G401 (cell line): ENCODE measurements at regions not wholly inside any gene's neighbourhood (a gene's known extent, or its start where the extent isn't known, plus 50 kb on each side); places are given as distances from the start of the nearest gene placed in this dataset.

Experiments used
- DNase-seq: peaks from one replicate; pipeline ENCODE4 v3.0.0-alpha.2; 2015; ENCODE audit warnings: low spot score
- in situ Hi-C: cut with HindIII; loops from 2 replicates; pipeline ENCODE4 v1.10.0; 2016; ENCODE audit warnings: low sequenced_read_pairs, mixed read lengths

DNA sequence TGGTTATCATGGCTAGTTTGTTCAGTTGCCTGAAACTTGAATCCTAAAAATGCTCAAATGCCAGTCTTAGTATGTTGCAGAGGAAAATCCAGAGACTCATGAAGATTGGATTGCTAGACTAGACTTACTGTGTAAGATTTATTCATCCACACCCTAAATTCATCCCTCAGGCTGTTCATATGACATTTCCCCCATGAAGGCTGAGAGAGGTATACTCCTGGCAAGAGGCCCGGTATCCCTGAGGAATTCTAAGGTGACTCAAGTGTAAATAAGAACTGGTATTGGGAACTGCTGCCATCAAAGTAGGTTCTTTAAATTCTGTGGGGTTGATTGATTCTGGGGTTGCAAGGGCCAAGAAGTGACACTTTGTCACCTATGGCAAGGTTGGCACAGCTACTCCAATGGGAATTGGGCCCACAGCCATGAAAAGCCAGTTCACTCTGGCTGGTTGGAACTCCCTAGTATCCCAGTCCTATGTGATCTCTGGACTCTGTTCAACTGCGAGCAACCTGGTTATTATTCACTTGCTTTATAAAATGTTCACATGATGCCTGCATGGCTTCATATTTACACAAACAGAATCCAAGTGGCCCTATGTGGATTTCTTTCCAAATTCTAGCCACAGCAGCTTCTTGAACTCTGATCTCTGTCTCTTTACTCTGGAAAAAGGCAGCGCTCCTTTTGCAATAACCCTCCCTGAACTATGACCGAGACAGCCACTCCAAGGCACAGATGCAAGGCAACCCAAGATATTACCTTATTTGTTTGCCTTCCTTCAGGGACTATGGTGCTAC is 429.1 kb downstream of the CBLN2 start:
- no peak for DNase-seq
- in situ Hi-C loops = no loop called here

DNA sequence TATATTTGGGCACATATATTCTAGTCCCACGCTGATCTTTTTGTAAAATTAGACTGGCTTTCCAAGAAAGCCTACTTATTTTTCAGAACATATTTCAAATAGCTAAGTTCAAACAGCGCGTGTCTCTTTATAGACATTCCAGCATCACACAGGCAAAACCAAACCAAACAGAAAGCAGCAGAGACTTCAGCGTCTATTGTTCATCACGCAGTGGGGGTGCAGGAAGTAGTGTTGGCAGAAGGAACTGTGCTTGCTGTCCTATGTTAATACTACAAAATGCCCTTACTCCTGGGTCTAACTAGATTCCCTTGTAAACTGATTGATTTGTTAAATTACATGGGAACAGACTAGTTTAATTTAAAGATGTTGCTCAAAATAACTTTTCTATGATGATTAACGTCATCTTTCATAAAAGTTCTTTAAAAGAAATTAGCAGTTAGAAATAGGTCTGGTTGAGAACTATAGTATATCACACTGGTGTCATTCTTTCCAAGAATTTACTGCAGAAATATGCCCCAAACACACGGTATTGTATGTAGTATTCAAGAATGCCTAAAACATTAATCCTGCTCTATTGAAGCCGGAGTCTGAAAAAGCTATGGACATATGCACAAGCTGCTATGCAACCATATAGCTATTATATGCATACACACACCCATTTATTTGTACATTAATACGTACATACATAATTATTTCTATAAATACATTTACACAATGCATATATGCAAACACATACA is 436.3 kb downstream of the CBLN2 start:
- peak; percentile 10 for DNase-seq
- in situ Hi-C loops = no loop called here

DNA sequence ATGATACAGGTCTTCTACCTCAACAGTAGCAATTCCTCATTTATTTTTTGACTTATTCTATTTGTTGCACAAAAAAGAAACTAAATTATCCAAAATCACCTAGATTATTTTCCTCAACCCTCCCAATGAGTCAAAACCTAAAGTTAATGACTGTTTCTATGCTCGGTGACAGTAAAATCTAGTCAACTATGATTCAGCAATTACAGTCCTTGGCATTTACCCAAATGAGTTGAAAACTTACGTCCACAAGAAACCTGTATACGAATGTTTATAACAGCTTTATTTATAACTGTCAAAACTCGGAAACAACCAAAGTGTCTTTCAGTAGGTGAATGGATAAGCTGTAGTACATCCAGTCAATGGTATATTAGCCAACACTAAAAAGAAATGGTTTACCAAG is 439.3 kb downstream of the CBLN2 start:
- in situ Hi-C loops = no loop called here
- DNase-seq = no peak

DNA sequence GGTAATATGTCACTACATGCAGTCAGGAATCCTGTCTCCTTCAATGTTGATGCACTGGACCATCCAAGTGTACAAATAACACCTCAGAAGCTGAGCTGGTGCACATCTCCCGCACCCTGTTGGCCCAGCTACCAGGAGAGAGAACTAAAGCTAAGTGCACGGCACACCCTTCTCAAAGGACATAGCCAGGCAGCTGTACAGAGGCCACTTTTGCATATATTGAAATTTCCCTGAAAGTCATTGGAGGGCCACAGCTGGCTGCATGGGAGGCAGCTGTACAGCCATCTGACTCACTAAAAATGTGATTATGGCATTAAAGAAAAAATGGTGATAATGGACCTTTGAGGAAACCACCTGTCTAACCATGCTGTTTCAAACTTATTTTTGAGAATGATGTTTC is 441.7 kb downstream of the CBLN2 start:
- in situ Hi-C loops = no loop called here
- DNase-seq = no peak

DNA sequence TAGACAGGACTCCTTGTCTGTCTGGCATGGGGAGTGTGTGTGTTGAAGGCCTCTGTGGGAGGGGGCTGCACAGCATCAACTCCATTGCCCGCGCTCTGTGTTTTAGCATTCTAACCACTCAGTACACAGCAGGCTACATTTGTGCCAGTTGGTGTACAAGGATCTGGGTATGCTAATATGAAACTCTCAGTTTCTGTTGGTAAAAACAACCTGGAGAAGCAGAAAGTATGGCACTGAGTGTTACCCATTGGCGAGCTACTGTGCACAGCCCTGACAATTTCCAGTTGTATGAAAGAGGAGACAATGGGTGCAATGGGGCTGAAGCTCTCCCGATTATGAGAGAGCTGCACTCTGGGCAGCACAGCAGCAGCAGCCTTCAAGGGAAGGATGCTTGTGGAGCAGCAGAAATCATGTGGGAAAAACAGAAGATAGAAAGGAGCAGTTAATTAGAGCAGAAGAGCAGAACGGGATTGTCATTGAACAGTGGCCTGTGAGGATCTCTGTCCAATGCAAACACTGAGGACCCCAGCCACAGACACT is 443.6 kb downstream of the CBLN2 start:
- in situ Hi-C loops = no loop called here
- no peak for DNase-seq

DNA sequence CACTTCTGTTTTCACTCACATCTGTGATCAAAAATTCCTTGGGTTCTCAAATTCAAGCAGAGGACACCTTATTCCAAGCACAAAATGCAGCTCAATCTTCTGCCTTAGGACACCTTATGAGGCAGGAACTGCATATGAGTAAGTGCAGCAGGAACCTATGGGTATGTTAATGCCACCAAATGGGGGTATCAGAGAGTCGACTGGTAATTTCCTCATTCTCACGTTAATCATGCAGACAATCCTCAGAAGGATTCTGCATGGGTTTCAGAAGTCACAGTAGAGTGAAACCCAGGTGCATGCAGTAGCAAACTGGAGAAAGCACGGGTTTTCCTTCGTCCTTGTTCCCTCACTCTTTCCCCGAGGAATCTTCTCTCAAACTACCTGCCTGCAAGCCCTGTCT is 452.8 kb downstream of the CBLN2 start:
- DNase-seq = no peak
- in situ Hi-C loops = no loop called here

DNA sequence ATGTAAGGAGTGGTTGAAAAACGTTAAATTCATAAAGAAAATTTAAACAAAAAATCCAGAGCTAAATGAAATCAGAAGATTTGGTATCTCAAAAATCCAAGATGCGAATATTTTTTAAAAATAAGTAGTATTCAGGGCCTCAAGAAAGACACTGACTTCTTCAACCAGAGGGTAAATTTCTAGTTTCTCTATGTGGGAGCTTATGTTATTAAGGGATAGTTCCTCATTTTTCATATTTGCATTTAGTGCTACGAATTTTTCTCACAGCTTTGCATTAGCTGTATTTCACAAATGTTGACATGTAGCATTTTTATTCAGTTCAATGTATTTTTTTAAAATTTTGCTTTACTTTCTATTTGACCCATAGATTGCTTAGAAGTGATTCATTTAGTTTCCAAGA is 454.7 kb downstream of the CBLN2 start:
- DNase-seq = no peak
- in situ Hi-C loops = no loop called here

DNA sequence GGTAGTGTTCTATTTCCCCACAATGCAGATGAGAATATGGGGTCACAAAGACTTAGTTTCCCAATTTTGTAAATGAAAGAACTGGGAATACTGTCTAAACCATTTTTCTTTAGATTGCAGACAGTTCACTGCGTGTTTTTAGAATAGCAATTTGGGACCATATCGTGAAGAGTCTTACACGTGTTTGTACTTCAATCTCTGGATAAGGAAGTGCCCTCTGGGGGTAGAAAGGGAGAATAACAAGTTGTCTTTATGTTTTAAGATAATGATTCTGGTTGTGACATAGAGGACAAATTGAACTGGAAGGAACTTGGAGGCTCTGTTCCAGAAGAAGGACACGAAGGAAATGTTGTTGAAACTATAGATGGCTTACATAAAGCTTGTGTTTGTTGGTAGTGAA is 457.7 kb downstream of the CBLN2 start:
- in situ Hi-C loops = no loop called here
- DNase-seq = peak; percentile 35

DNA sequence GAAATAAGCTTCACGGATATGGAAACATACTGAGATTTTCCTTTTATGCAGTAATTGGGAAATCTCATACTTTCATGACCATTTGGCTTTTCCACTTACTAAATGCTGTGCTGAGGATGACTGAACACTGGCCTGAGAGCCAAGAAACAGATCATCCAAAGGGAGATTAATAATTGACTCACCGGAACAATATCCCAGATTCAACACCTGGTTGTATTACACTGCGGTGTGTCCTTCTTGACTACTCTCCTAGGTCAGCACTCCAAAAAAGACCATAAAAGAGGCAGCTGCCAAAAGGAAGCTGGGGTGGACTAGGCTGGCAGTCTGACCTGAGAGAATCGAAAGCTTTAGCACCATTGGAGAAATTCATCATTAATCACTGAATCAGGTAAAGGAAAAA is 469.1 kb downstream of the CBLN2 start:
- no peak for DNase-seq
- in situ Hi-C loops = no loop called here

DNA sequence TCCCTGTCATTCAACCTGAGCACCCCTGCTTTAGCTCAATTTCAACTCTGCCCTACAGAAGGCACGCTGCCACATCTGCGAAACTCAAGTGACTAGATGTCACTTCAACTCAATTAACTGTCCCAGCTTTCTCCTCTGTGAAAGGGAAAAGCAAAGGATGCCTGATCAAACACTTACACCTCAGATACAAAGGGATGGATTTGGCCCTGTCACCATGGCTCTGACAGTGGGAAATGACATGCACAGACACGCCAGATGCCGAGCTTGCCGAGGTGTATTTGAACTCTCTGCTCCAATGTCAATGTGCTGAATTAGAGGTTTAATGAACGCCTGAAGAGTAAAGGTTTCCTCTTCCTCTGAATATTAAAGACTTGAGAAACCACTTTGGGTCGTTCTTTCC is 481.1 kb downstream of the CBLN2 start:
- in situ Hi-C loops = no loop called here
- DNase-seq = no peak

DNA sequence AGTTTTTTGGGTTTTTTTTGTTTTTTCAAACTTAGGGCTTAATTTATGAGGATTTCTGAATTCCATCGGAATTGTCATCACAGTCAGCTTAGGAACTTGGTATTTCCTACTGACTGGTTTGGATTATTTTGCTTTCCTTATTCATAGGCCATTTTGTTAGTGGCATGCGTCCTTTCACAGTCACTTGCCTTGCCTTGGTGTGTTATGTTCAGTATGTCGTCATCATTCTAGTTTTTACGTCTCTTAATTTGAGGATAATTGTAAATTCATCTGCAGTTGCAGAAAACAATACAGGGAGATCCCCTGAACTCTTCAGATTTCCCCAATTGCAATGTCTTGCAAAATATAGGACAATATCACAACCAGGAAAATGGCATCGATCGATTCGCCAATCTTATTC is 485.3 kb downstream of the CBLN2 start:
- no peak for DNase-seq
- in situ Hi-C loops = no loop called here

DNA sequence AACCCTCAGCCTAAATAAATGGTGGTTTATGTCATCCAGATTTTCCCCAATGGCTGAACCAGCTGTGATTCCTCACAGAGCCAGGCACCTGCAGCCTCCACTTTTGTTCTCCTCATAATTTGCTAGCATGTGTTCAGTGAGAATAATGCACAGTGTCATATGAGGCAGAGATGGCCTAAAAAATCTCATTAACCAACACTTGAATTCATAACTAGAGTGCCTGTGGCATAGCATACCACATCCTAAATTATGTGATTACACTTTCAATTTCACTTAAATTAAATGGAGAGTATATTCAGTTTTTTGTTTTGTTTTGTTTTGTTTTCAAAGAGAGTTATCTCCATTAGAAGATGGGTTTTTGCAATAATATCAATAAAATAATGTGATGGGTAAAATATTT is 488.0 kb downstream of the CBLN2 start:
- in situ Hi-C loops = no loop called here

DNA sequence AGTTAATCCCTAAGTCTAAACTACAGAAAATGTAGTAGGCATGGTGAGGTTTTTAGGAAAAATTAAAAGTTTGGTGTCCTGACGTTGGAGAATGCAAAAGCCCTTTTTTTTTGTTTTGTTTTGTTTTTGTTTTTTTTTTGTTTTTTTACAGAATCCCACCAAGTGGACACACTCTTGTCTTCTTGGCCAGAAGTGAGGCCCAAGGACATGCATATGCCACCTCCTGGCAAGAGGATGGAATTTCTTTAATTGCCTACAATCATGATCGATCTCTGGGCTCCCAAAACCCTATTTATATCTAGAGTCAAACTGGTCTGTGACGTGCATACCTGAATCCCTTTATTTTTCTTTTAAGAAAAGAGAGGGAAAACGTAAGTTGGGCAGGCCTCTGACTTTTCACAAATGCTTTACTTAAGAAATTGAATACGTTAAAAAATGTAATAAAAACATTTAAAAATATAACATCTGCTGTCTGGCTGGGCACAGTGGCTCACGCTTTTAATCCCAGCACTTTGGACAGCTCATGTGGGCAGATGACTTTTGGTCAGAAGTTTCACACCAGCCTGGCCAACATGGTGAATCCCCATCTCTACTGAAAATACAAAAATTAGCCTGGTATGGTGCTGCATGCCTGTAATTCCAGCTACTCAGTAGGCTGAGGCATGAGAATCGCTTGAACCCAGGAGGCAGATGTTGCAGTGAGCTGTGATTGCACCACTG is 502.7 kb downstream of the CBLN2 start:
- in situ Hi-C loops = no loop called here

More for the DNA sequence above, 488.0 kb downstream of the CBLN2 start:
- DNase-seq = no peak

DNA sequence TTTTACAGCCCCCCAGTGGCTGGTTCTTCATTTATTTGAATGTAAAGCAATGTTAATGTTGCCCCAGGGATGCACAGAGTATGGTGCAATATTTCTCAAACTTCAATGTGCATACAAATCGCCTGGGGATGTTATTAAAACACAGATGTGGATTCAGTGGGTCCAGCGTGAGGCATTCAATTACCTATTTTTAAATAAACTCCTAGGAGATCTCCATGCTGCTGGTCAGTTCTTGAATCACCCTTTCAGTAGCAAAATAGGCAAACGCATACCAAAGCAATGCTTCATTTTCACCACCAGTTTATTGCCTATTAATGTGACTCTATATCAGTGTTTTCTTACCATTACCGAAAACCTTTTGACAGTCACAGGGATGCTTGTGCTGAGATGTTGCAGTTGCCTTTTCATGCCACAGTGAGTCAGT is 530.7 kb downstream of the CBLN2 start:
- no peak for DNase-seq
- in situ Hi-C loops = no loop called here

More for the DNA sequence above, 502.7 kb downstream of the CBLN2 start:
- no peak for DNase-seq

DNA sequence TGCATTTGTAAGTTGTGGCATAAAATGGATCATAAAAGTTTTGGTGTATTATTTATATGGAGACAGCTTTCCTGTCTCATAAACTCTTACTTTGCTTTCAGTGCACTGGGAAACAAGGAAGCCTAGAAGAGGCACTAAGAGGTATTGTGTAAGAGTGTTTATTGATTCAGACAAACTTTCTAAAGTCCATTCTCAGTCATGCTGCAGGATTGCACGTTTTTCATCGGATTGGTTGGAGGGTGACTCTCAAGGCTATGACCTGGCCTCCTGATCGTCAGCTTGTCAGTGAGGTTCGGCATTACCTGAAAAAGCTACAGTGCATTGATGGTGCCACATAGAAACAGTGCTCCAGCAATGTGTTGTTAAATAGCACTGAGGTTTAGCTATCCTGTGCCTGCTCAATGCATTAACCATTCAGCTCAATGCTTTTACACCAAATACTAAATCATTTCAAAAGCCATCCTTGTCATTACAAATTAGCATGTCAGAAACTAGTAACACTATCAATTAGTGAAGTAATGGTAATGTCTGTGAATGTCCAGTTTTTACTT is 545.5 kb downstream of the CBLN2 start:
- no peak for DNase-seq
- in situ Hi-C loops = no loop called here

DNA sequence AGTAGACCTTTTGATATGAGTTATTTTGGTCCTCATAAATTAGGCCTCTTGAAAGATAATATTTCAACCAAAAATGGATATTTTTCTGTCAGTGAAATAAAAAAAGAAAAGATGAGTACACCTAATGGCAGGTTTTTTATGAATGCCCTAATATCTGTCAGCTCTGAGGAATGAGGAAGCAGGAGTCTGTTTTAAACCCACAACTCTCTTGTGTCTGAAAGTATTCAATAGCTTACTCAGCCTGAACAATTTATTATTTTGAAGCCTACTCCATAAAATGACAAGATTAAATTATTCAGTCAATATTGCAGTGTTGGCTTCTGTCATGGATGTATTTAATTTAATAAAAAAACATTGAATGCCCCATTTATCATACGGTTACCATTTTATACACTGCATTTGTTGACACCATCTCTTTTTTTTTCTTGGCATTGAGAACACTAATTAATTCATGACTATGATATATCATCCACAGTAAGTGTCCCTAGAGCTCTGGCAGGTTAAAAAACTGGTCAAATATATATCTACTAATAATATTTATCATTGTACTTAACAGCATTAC is 548.2 kb downstream of the CBLN2 start:
- no peak for DNase-seq
- in situ Hi-C loops = no loop called here

DNA sequence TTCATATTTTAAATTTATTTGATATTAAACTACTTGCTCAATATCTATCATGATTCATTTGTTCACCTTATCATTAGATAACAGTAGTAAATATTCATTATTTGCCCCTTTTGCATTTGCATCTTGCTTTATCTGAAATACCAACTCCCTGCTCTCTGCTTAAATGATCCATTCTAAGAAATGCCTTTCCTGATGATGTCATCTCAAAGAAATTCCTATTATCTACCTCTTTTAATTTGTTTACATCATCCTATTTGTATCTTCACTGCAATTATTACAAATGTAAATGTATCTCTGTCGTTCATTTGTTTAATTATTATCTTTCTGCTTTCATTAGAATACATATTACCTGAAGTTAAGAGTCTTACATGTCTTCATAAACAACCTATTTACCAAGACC is 549.9 kb downstream of the CBLN2 start:
- no peak for DNase-seq
- in situ Hi-C loops = no loop called here

DNA sequence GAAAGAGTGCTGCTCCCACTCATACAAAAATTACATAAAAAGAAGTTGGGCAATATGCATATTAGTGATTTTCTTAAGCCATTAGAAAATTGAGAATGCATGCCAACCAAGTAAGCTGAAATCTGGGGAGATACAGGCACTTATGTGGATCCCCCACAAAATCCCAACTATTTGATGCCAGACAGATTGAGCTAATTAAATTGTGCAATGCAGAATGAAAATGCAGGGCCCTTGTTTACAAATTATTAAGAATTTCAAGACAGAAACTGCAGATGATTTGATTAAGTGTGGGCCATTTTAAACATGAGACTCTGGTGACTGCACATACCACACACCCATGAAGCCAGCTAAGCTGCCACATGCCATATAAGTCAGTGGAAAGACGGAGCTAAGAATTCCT is 554.5 kb downstream of the CBLN2 start:
- in situ Hi-C loops = no loop called here

DNA sequence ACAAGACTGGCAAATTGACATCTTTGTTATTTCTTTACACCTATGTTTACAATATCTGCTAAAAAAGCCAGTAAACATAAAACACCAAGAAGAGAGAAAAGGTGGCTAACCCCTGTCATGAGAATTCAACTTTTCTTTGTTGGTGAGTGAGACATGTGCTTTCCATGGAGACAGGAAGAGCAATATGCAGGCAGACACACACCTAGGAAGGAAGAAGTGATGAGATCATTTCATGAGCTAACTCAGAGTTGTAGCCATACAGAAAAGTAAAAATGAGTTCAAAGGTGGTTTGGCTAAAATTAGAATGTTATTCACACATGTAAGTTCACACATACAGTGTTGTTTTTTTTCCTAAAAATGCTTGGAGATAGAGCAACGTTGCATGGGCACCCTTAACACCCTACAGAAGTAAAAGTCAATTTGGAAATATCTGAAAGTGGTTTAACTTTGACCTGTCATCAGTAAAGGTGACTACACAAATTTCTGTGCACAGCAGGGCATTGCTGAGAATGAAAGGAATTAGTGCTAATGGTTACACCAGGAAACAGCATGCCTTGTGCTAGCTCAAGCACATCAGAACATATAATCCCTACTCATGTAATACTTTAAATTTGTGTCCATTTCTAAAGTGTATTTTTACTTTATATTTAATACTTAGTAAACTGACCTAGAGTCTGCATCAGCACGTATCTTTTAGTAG is 557.6 kb downstream of the CBLN2 start:
- in situ Hi-C loops = no loop called here
- no peak for DNase-seq

More for the DNA sequence above, 554.5 kb downstream of the CBLN2 start:
- DNase-seq = no peak
